ENCODE measurements at regions not wholly inside any gene's neighbourhood (a gene's known extent, or its start where the extent isn't known, plus 50 kb on each side); places are given as distances from the start of the nearest gene placed in this dataset.
"Not testable (repeated sequence)": the region's sequence is repeated elsewhere in the genome, so short reads cannot be mapped to it uniquely, and the experiment has no call there.

- Mint-ChIP-seq H3K27me3 (ENCODE audit: low read depth) (no peaks in the 10 kb centered on the region), H3K9me3 (ENCODE audit: insufficient read depth) (no peaks in the 10 kb centered on the region), H3K27ac (no peak overlapping the region), H3K36me3 (ENCODE audit: low read depth) (no peaks in the 10 kb centered on the region), H3K4me1 (ENCODE audit: low read depth) (no peaks in the 10 kb centered on the region), H3K4me3 (no peak overlapping the region)
- ATAC-seq (no peak), DNase-seq (no peak)
- ChIA-PET CTCF (no interaction called here), POLR2A (no interaction called here)
These were observed 154.6 kb upstream of the TRPC6 start for GRCh38 chr11:101738452-101738851.

DNA sequence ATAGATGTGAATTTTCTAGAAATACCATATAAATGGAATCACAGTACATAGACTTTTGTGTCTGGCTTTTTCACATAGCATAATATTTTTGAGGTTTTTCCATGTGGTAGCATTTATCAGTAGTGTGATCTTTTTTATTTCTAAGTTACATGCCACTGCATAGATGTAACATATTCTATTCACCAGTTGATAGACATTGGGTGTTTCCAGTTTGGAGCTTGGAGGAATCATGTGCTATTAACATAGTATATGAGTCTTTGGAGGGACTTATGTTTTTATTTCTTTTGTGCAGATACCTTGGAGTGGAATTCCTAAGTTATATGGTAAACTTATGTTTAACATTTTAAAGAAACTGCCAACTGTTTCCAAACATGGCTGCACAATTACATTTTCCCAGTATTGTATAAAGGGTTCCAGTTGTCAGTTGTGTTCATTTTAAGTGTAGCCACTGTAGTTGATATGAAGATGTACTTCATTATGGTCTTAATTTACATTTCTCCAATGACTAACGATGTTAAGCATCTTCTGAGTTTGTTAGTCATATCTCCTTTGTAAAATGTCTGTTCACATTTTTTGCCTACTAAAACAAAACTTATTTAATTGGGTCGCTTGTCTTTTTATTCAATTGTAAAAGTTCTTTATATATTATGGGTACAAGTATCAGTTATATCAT, 145.7 kb upstream of the TRPC6 start:
- Mint-ChIP-seq H3K36me3 (ENCODE audit: low read depth) (no peaks in the 10 kb centered on the region), H3K4me3 (no peak overlapping the region), H3K4me1 (ENCODE audit: low read depth) (no peaks in the 10 kb centered on the region), H3K27ac (no peak overlapping the region), H3K27me3 (ENCODE audit: low read depth) (no peaks in the 10 kb centered on the region), H3K9me3 (ENCODE audit: insufficient read depth) (no peaks in the 10 kb centered on the region)
- ATAC-seq, result no peak
- POLR2A ChIA-PET, result no interaction called here
- DNase-seq, result no peak
- CTCF ChIA-PET, result no interaction called here

DNA sequence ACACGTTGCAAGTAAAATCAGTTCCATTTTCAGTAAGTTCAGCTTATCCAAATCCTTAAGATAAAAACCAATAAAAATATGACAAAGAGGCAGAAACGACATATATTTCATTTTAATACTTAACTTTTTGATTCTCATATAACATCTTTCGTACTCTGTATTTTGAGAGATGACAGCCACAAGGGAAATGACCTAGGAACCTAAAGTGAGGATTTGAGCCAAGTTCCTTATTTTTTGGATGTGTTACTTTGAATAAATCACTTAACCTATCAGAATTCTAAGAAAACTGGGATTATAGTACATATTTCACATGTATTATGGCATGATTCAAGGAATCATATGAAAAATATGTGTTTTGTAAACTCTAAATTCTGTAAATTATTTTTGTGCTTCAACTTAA, 143.6 kb upstream of the TRPC6 start:
- DNase-seq, result no peak
- Mint-ChIP-seq H3K27ac (no peak overlapping the region), H3K9me3 (ENCODE audit: insufficient read depth) (no peaks in the 10 kb centered on the region), H3K27me3 (ENCODE audit: low read depth) (no peaks in the 10 kb centered on the region), H3K4me3 (no peak overlapping the region), H3K36me3 (ENCODE audit: low read depth) (no peaks in the 10 kb centered on the region), H3K4me1 (ENCODE audit: low read depth) (no peaks in the 10 kb centered on the region)
- POLR2A ChIA-PET, result no interaction called here
- no peak for ATAC-seq
- CTCF ChIA-PET, result no interaction called here

GRCh38 chr11:101726988-101727387, 143.2 kb upstream of the TRPC6 start:
- POLR2A ChIA-PET, result no interaction called here
- H3K27me3 Mint-ChIP-seq (ENCODE audit: low read depth), result no peaks in the 10 kb centered on the region
- no peaks in the 10 kb centered on the region for H3K4me1 Mint-ChIP-seq (ENCODE audit: low read depth)
- H3K4me3 Mint-ChIP-seq, result no peak overlapping the region
- DNase-seq (no peak), ATAC-seq (no peak)
- no peaks in the 10 kb centered on the region for H3K9me3 Mint-ChIP-seq (ENCODE audit: insufficient read depth)
- H3K36me3 Mint-ChIP-seq (ENCODE audit: low read depth), result no peaks in the 10 kb centered on the region
- CTCF ChIA-PET, result no interaction called here
- H3K27ac Mint-ChIP-seq, result no peak overlapping the region

GRCh38 chr11:101723371-101723770, 139.6 kb upstream of the TRPC6 start:
- H3K27me3 Mint-ChIP-seq (ENCODE audit: low read depth), result no peaks in the 10 kb centered on the region
- H3K9me3 Mint-ChIP-seq (ENCODE audit: insufficient read depth), result no peaks in the 10 kb centered on the region
- H3K27ac Mint-ChIP-seq, result no peak overlapping the region
- ChIA-PET POLR2A (no interaction called here), CTCF (no interaction called here)
- no peak for DNase-seq
- ATAC-seq, result no peak
- no peaks in the 10 kb centered on the region for H3K4me1 Mint-ChIP-seq (ENCODE audit: low read depth)
- H3K4me3 Mint-ChIP-seq, result no peak overlapping the region
- no peaks in the 10 kb centered on the region for H3K36me3 Mint-ChIP-seq (ENCODE audit: low read depth)

- no peak overlapping the region for H3K4me3 Mint-ChIP-seq
- no peaks in the 10 kb centered on the region for H3K9me3 Mint-ChIP-seq (ENCODE audit: insufficient read depth)
- ChIA-PET POLR2A (no interaction called here), CTCF (no interaction called here)
- H3K4me1 Mint-ChIP-seq (ENCODE audit: low read depth), result no peaks in the 10 kb centered on the region
- no peak overlapping the region for H3K27ac Mint-ChIP-seq
- H3K36me3 Mint-ChIP-seq (ENCODE audit: low read depth), result no peaks in the 10 kb centered on the region
- no peaks in the 10 kb centered on the region for H3K27me3 Mint-ChIP-seq (ENCODE audit: low read depth)
- ATAC-seq, result no peak
- DNase-seq, result no peak
These were observed 137.5 kb upstream of the TRPC6 start for GRCh38 chr11:101721270-101721669.

GRCh38 chr11:101718402-101718801, 134.6 kb upstream of the TRPC6 start:
- DNase-seq (no peak), ATAC-seq (no peak)
- H3K27ac Mint-ChIP-seq, result no peak overlapping the region
- POLR2A ChIA-PET, result no interaction called here
- no peaks in the 10 kb centered on the region for H3K4me1 Mint-ChIP-seq (ENCODE audit: low read depth)
- no peaks in the 10 kb centered on the region for H3K9me3 Mint-ChIP-seq (ENCODE audit: insufficient read depth)
- no peak overlapping the region for H3K4me3 Mint-ChIP-seq
- CTCF ChIA-PET, result no interaction called here
- H3K27me3 Mint-ChIP-seq (ENCODE audit: low read depth), result no peaks in the 10 kb centered on the region
- no peaks in the 10 kb centered on the region for H3K36me3 Mint-ChIP-seq (ENCODE audit: low read depth)

DNA sequence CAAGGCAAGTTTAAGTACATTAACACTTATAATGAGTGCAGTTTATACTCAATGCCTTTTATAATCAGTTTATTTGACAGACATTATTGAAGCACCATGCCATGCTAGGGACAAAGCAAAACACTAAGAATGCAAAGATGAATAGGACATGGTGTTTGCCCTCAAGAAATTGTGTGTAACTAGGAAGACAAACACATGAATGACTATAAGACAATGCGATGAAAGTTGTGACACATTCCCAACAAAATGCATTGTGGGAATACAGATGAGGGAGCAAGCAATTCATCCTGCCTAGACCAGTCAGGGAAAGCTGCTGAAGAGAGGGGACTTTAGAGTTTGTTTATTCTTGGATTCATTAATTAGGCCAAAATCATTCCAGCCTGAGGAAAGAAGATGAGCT, 133.8 kb upstream of the TRPC6 start:
- H3K27ac Mint-ChIP-seq, result no peak overlapping the region
- no peaks in the 10 kb centered on the region for H3K36me3 Mint-ChIP-seq (ENCODE audit: low read depth)
- POLR2A ChIA-PET, result no interaction called here
- CTCF ChIA-PET, result no interaction called here
- no peaks in the 10 kb centered on the region for H3K27me3 Mint-ChIP-seq (ENCODE audit: low read depth)
- H3K4me3 Mint-ChIP-seq, result no peak overlapping the region
- no peak for ATAC-seq
- DNase-seq, result no peak
- H3K4me1 Mint-ChIP-seq (ENCODE audit: low read depth), result no peaks in the 10 kb centered on the region
- peaks cover 4% of the 10 kb centered on the region for H3K9me3 Mint-ChIP-seq (ENCODE audit: insufficient read depth)

DNA sequence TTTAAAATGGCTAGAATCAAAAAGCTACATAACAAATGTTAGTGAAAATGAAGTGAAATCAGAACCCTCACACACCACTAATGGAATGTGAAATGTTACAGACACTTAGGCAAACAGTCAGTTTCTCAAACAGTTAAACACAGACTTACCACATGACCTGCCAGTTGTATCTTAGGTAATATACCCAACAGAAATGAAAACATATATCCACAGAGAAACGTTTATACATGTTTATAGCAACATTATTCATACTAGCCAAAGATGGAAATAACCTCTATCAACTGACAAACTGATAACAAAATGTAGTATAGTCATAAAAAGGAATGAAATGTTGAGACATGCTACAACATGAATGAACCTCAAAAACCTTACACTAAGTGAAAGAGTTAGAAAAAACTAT, 131.5 kb upstream of the TRPC6 start:
- no peaks in the 10 kb centered on the region for H3K4me1 Mint-ChIP-seq (ENCODE audit: low read depth)
- H3K9me3 Mint-ChIP-seq (ENCODE audit: insufficient read depth), result peaks cover 4% of the 10 kb centered on the region
- H3K27me3 Mint-ChIP-seq (ENCODE audit: low read depth), result no peaks in the 10 kb centered on the region
- H3K4me3 Mint-ChIP-seq, result no peak overlapping the region
- H3K36me3 Mint-ChIP-seq (ENCODE audit: low read depth), result no peaks in the 10 kb centered on the region
- ChIA-PET CTCF (no interaction called here), POLR2A (no interaction called here)
- ATAC-seq (no peak), DNase-seq (no peak)
- H3K27ac Mint-ChIP-seq, result no peak overlapping the region

- no peaks in the 10 kb centered on the region for H3K36me3 Mint-ChIP-seq (ENCODE audit: low read depth)
- no peak overlapping the region for H3K4me3 Mint-ChIP-seq
- H3K4me1 Mint-ChIP-seq (ENCODE audit: low read depth), result no peaks in the 10 kb centered on the region
- ChIA-PET CTCF (no interaction called here), POLR2A (no interaction called here)
- no peaks in the 10 kb centered on the region for H3K27me3 Mint-ChIP-seq (ENCODE audit: low read depth)
- ATAC-seq (no peak), DNase-seq (no peak)
- H3K9me3 Mint-ChIP-seq (ENCODE audit: insufficient read depth), result no peaks in the 10 kb centered on the region
- H3K27ac Mint-ChIP-seq, result no peak overlapping the region
These were observed 123.7 kb upstream of the TRPC6 start for GRCh38 chr11:101707477-101707876.

DNA sequence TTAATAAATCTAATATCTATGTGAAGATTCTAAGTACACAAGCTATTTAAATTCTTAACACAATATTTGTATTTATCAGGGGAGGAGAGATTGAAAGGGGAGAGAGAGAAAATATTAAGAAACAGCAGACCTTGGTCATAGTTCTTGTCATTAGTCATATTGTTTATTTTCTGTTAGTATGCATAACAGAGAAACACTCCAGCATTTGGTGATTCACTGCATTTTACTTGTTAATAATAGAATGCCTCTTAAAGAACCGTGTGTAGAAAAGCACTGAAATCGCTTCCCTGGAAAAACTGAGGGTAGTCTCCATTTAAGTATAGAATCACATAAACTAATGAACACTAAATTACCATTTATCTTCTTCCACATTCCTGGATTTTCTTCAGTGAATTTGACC, 122.7 kb upstream of the TRPC6 start:
- POLR2A ChIA-PET, result no interaction called here
- Mint-ChIP-seq H3K9me3 (ENCODE audit: insufficient read depth) (no peaks in the 10 kb centered on the region), H3K27ac (no peak overlapping the region), H3K4me1 (ENCODE audit: low read depth) (no peaks in the 10 kb centered on the region), H3K27me3 (ENCODE audit: low read depth) (no peaks in the 10 kb centered on the region), H3K36me3 (ENCODE audit: low read depth) (no peaks in the 10 kb centered on the region), H3K4me3 (no peak overlapping the region)
- CTCF ChIA-PET, result no interaction called here
- DNase-seq (no peak), ATAC-seq (no peak)

- CTCF ChIA-PET, result no interaction called here
These were observed 122.2 kb upstream of the TRPC6 start for GRCh38 chr11:101705972-101706371.

GRCh38 chr11:101694869-101695268, 111.1 kb upstream of the TRPC6 start:
- H3K9me3 Mint-ChIP-seq (ENCODE audit: insufficient read depth); CTCF ChIA-PET; POLR2A ChIA-PET; H3K27me3 Mint-ChIP-seq (ENCODE audit: low read depth); H3K36me3 Mint-ChIP-seq (ENCODE audit: low read depth); ATAC-seq; DNase-seq; H3K27ac Mint-ChIP-seq; H3K4me3 Mint-ChIP-seq; H3K4me1 Mint-ChIP-seq (ENCODE audit: low read depth): not testable (repeated sequence)

More at GRCh38 chr11:101705972-101706371, 122.2 kb upstream of the TRPC6 start:
- Mint-ChIP-seq H3K9me3 (ENCODE audit: insufficient read depth) (no peaks in the 10 kb centered on the region), H3K27ac (no peak overlapping the region), H3K27me3 (ENCODE audit: low read depth) (no peaks in the 10 kb centered on the region), H3K36me3 (ENCODE audit: low read depth) (no peaks in the 10 kb centered on the region), H3K4me3 (no peak overlapping the region), H3K4me1 (ENCODE audit: low read depth) (no peaks in the 10 kb centered on the region)
- no peak for ATAC-seq
- POLR2A ChIA-PET, result no interaction called here
- no peak for DNase-seq

Data from activated CD8-positive, alpha-beta T cell treated with anti-CD3 and anti-CD28 coated beads, Interleukin-2, amount 10 ng/mL, durations not matched to agents 7 days and 5 days (primary cell).